ENCODE measurements at regions not wholly inside any gene's neighbourhood (a gene's known extent, or its start where the extent isn't known, plus 50 kb on each side); places are given as distances from the start of the nearest gene placed in this dataset.

GRCh38 chr1:34694383-34694782 lies 60.5 kb upstream of the GJB5 start:
- TF ChIP-seq POLR2A (IDR thresholded peaks at IDR 0.05) (no peak), CTCF (IDR thresholded peaks at IDR 0.05) (no peak), EP300 (IDR thresholded peaks at IDR 0.05) (no peak), POLR2AphosphoS5 (IDR thresholded peaks at IDR 0.05) (no peak)
- Histone ChIP-seq H3K36me3 (no peaks in the 10 kb centered on the region), H3K27ac (no peak overlapping the region), H3K9me3 (no peaks in the 10 kb centered on the region), H3K4me3 (no peak overlapping the region), H3K27me3 (peaks cover 0 to 4% (median 2%) of the 10 kb centered on the region in 3 donors), H3K4me1 (no peaks in the 10 kb centered on the region)
- DNase-seq = no peak
- intact Hi-C loops (cut with DNase I) = no loop called here
- 74 to 90% methylated on average over 3 of the region's 3 CpGs for WGBS, 2 donors

- Histone ChIP-seq H3K4me3 (no peak overlapping the region), H3K9me3 (no peaks in the 10 kb centered on the region), H3K27me3 (peaks cover 0 to 4% (median 0%) of the 10 kb centered on the region in 3 donors), H3K4me1 (no peaks in the 10 kb centered on the region), H3K36me3 (no peaks in the 10 kb centered on the region), H3K27ac (no peak overlapping the region)
- 85 to 92% methylated on average over 7 of the region's 7 CpGs for WGBS, 2 donors
- no peak for DNase-seq
- intact Hi-C loops (cut with DNase I) = no loop called here
- no peak for TF ChIP-seq POLR2AphosphoS5 (IDR thresholded peaks at IDR 0.05)
- TF ChIP-seq CTCF (IDR thresholded peaks at IDR 0.05) = no peak
- no peak for TF ChIP-seq EP300 (IDR thresholded peaks at IDR 0.05)
- TF ChIP-seq POLR2A (IDR thresholded peaks at IDR 0.05) = no peak
Observed at GRCh38 chr1:34695580-34695979, 59.3 kb upstream of the GJB5 start.

- Histone ChIP-seq H3K4me3 (no peak overlapping the region), H3K27me3 (peaks cover 0 to 4% (median 0%) of the 10 kb centered on the region in 3 donors), H3K4me1 (no peaks in the 10 kb centered on the region), H3K27ac (no peak overlapping the region), H3K36me3 (no peaks in the 10 kb centered on the region), H3K9me3 (no peaks in the 10 kb centered on the region)
- intact Hi-C loops (cut with DNase I) = no loop called here
- TF ChIP-seq POLR2A (IDR thresholded peaks at IDR 0.05) = no peak
- TF ChIP-seq EP300 (IDR thresholded peaks at IDR 0.05) = no peak
- no peak for TF ChIP-seq CTCF (IDR thresholded peaks at IDR 0.05)
- 86 to 97% methylated on average over 2 of the region's 2 CpGs for WGBS, 2 donors
- no peak for DNase-seq
Observed at GRCh38 chr1:34696230-34696629, 58.6 kb upstream of the GJB5 start.

GRCh38 chr1:34696981-34697380 lies 57.9 kb upstream of the GJB5 start:
- TF ChIP-seq EP300 (IDR thresholded peaks at IDR 0.05) (no peak), CTCF (IDR thresholded peaks at IDR 0.05) (no peak), POLR2A (IDR thresholded peaks at IDR 0.05) (no peak), POLR2AphosphoS5 (IDR thresholded peaks at IDR 0.05) (no peak)
- Histone ChIP-seq H3K36me3 (no peaks in the 10 kb centered on the region), H3K27me3 (peaks cover 0 to 4% (median 0%) of the 10 kb centered on the region in 3 donors), H3K27ac (no peak overlapping the region), H3K4me3 (no peak overlapping the region), H3K9me3 (no peaks in the 10 kb centered on the region), H3K4me1 (no peaks in the 10 kb centered on the region)
- no peak for DNase-seq
- WGBS, 2 donors = 62 to 63% methylated on average over 5 of the region's 5 CpGs
- intact Hi-C loops (cut with DNase I) = no loop called here

GRCh38 chr1:34697818-34698217 lies 57.0 kb upstream of the GJB5 start:
- Histone ChIP-seq H3K36me3 (no peaks in the 10 kb centered on the region), H3K27me3 (peaks cover 0 to 5% (median 0%) of the 10 kb centered on the region in 3 donors), H3K27ac (no peak overlapping the region), H3K4me3 (no peak overlapping the region), H3K4me1 (no peaks in the 10 kb centered on the region), H3K9me3 (no peaks in the 10 kb centered on the region)
- TF ChIP-seq EP300 (IDR thresholded peaks at IDR 0.05) (no peak), CTCF (IDR thresholded peaks at IDR 0.05) (no peak), POLR2A (IDR thresholded peaks at IDR 0.05) (no peak), POLR2AphosphoS5 (IDR thresholded peaks at IDR 0.05) (no peak)
- WGBS, 2 donors = 51 to 56% methylated on average over 4 of the region's 4 CpGs
- intact Hi-C loops (cut with DNase I) = no loop called here
- no peak for DNase-seq

Measured in sigmoid colon (tissue), 6 donors.